Thyroid gland (tissue), 4 donors: ENCODE measurements at regions not wholly inside any gene's neighbourhood (a gene's known extent, or its start where the extent isn't known, plus 50 kb on each side); places are given as distances from the start of the nearest gene placed in this dataset.
"Not testable (repeated sequence)": the region's sequence is repeated elsewhere in the genome, so short reads cannot be mapped to it uniquely, and the experiment has no call there.

Experiments used
- CTCF ChIP-seq, 6 experiments: fragments of 200-600 bp in 3 of 6; fragments of 450-650 bp in 3 of 6; sonication (generic) in 3 of 6; IDR thresholded peaks; one replicate each; pipeline ENCODE4 v1.5.1; 2016 to 2019; ENCODE audit warnings: antibody characterized with exemption in 6 of 6, mild to moderate bottlenecking in 2 of 6, inconsistent platforms in 1 of 6, moderate library complexity in 1 of 6
- POLR2A ChIP-seq, 2 donors: fragments of 450-650 bp; IDR thresholded peaks; one replicate each; pipeline ENCODE4 v1.6.1; 2017; ENCODE audit warnings: antibody characterized with exemption in 2 of 2, mild to moderate bottlenecking in 2 of 2, moderate library complexity in 1 of 2

DNA sequence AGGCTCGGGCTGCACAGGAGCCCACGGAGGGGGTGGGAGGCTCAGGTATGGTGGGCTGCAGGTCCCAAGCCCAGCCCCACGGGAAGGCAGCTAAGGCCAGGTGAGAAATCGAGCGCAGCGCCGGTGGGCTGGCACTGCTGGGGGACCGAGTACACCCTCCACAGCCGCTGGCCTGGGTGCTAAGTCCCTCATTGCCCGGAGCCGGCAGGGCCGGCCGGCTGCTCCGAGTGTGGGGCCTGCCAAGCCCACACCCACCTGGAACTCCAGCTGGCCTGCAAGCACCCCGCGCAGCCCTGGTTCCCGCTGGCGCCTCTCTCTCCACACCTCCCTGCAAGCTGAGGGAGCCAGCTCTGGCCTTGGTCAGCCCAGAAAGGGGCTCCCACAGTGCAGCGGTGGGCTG lies 137.4 kb upstream of the PKP2 start:
- not testable (repeated sequence) for TF ChIP-seq POLR2A, CTCF (IDR thresholded peaks at IDR 0.05)
